Large intestine (tissue), 3 donors: ENCODE measurements at regions not wholly inside any gene's neighbourhood (a gene's known extent, or its start where the extent isn't known, plus 50 kb on each side); places are given as distances from the start of the nearest gene placed in this dataset.

Experiments
- DNase-seq, 2 donors: peaks; one replicate each; pipeline versions ENCODE4 v3.0.0 to v3.0.0-alpha.2; 2013
- H3K27ac ChIP-seq: one replicate; pipeline ENCODE4 v1.5.1; 2013; ENCODE audit warnings: low read length
- H3K27me3 ChIP-seq: 2 replicates; pipeline ENCODE4 v1.6.1; 2013; ENCODE audit warnings: low read length; ENCODE audit not compliant: control insufficient read depth, insufficient read depth
- H3K36me3 ChIP-seq: 2 replicates; pipeline ENCODE4 v1.6.1; 2013; ENCODE audit warnings: low read length; ENCODE audit not compliant: control insufficient read depth, insufficient read depth
- H3K4me1 ChIP-seq: one replicate; pipeline ENCODE4 v1.6.1; 2013; ENCODE audit warnings: low read length; ENCODE audit not compliant: control insufficient read depth, insufficient read depth
- H3K4me3 ChIP-seq: one replicate; pipeline ENCODE4 v1.5.1; 2013; ENCODE audit warnings: low read length
- H3K9me3 ChIP-seq: one replicate; pipeline ENCODE4 v1.6.1; 2013; ENCODE audit warnings: mild to moderate bottlenecking, low read depth, low read length, moderate library complexity; ENCODE audit not compliant: control insufficient read depth
- WGBS: methylation state at CpG from one replicate; pipeline ENCODE4 v1.1.5; 2013; ENCODE audit warnings: low lambda C conversion rate; ENCODE audit not compliant: insufficient coverage; 5-methylcytosine and 5-hydroxymethylcytosine counted together

DNA sequence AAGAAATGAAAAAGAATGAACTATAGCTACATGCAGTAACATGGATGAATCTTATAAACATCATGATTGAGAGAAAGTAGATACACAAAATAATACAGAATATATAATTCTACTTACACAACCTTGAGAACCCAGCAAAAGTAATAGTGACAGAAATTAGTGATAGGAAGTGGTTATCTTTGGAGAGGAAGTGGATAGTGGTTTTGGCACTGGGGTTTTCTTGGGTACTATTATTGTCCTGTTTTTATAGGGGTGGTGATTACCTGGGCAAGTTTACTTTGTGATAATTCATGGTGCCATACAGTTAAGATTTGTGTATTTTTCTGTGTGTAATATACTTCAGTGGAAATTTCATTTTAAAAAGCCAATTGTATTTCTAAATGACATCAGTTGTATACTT lies 352.7 kb downstream of the AEBP2 start:
- Histone ChIP-seq H3K27ac (no peak overlapping the region), H3K36me3 (no peaks in the 10 kb centered on the region), H3K4me3 (no peak overlapping the region), H3K27me3 (no peaks in the 10 kb centered on the region), H3K9me3 (no peaks in the 10 kb centered on the region), H3K4me1 (no peaks in the 10 kb centered on the region)
- no peak for DNase-seq

DNA sequence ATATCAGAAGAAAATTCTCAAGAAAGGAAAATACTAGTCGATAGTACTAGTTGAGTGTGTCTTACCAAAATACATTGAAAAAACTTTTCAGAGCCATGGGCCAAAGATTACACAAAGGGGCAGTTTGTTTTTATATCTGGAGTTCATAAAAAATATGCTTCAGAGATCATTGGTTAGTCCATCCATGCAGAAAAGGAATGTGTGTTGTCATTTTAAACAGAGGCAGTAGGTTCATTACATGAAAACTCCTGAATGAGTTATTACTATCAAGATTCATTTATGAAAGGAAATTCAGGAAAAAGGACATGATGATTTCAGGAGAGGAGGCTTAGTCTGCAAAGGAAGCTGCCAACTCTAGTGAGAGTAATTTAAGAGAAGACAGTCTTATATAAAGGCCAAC lies 354.8 kb downstream of the AEBP2 start:
- Histone ChIP-seq H3K27ac (no peak overlapping the region), H3K27me3 (no peaks in the 10 kb centered on the region), H3K4me3 (no peak overlapping the region), H3K4me1 (no peaks in the 10 kb centered on the region), H3K9me3 (no peaks in the 10 kb centered on the region), H3K36me3 (no peaks in the 10 kb centered on the region)
- WGBS = 60% methylated on average over 1 of the region's 1 CpG
- no peak for DNase-seq

DNA sequence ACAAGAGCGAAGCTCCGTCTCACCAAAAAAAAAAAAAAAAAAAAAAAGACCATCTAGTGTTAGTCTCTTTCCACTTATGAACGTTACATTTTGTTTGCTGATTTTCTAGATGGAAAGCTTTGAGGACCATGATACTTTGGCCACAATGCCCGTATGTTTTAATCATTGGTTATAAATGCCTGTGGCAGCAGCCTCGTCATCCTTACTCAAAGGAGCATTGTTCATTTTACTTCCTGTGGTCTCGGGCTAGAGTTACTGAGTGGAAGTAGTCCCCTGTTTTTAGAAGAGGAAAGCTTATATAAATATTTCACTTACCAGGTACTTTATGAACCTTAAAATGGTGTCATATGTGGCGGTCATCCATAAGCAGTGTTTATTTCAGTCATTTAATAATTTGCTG lies 359.9 kb downstream of the AEBP2 start:
- no peaks in the 10 kb centered on the region for H3K9me3 ChIP-seq
- H3K36me3 ChIP-seq = no peaks in the 10 kb centered on the region
- H3K4me1 ChIP-seq = no peaks in the 10 kb centered on the region
- H3K27me3 ChIP-seq = no peaks in the 10 kb centered on the region
- 100% methylated on average over 2 of the region's 7 CpGs for WGBS
- no peak for DNase-seq
- H3K27ac ChIP-seq = no peak overlapping the region
- H3K4me3 ChIP-seq = no peak overlapping the region

DNA sequence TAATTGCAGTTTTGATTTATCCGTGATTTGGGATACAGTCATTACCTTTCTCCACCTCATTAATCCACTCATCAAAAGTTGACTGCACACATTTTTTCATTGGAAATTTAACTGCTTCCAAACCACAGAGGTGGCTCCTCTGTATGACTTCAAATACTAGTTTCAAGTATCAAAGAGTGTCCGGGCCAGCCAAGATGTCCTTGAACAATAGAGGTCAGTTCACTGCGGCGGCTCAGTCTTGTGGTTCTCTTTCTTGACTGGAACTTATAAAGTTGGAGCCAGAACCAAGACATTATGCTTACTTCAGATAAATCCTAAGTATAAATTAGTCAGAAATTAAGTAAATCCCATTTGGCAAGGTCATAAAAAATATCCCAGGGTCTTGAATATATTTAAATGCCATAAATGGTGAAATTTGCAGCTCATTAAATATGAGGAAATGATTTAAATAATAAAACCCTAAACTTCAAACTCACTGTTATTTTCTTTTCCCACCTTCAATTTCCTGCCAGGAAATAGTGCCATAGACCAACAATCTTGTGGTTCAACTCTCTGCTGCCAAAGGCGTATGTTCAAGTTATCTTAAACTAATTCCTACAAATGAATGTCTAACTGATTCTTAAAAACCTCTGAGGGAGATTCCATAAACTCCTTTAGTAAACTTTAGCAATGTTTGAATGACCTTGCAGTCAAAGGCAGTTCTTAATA lies 360.8 kb downstream of the AEBP2 start:
- no peak overlapping the region for H3K27ac ChIP-seq
- no peak for DNase-seq

DNA sequence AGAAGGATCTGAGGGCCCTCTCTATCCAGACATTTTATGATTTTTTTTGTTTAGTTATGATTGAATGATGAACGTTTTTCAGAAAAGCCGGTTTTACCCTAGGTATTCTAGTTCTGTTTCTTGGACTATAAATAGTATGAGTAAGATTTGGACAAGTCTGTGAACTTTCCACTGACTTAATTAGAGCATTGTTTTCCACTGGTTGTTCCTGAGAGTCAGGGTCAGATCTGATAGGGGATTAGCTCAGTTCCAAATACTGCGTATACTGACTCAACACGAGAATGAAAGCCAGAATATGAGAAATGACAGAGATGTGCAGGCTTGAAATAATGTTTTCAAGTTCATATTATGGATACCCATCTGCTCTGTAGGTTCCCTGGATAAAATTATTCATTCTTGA lies 361.6 kb downstream of the AEBP2 start:
- no peaks in the 10 kb centered on the region for H3K36me3 ChIP-seq
- no peaks in the 10 kb centered on the region for H3K27me3 ChIP-seq
- H3K4me3 ChIP-seq = no peak overlapping the region
- H3K27ac ChIP-seq = no peak overlapping the region
- H3K9me3 ChIP-seq = no peaks in the 10 kb centered on the region
- no peaks in the 10 kb centered on the region for H3K4me1 ChIP-seq
- 88% methylated on average over 2 of the region's 4 CpGs for WGBS
- DNase-seq = no peak

More for the DNA sequence above, 360.8 kb downstream of the AEBP2 start:
- 90% methylated on average over 2 of the region's 5 CpGs for WGBS
- no peaks in the 10 kb centered on the region for H3K9me3 ChIP-seq
- no peaks in the 10 kb centered on the region for H3K4me1 ChIP-seq
- H3K36me3 ChIP-seq = no peaks in the 10 kb centered on the region
- no peak overlapping the region for H3K4me3 ChIP-seq
- no peaks in the 10 kb centered on the region for H3K27me3 ChIP-seq

DNA sequence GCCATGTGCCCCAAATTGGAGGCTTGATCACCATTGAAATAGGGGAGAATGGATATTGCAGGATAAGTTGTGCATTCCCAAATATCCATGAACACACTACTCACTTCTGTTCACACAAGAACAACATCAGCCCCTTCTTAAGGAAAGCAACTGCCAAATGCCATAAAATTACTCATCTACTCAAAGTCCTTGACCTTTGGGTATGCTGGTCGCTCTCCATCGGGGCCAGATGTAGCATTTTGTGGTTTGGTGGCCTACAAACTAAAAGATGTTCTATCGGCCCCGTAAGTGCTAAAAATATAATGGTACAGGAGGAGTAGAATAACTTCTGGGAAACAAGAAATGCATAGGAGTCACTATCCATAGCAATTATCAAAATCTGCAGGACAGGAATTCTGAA lies 362.6 kb downstream of the AEBP2 start:
- Histone ChIP-seq H3K9me3 (no peaks in the 10 kb centered on the region), H3K4me3 (no peak overlapping the region), H3K4me1 (no peaks in the 10 kb centered on the region), H3K27ac (no peak overlapping the region), H3K27me3 (no peaks in the 10 kb centered on the region), H3K36me3 (no peaks in the 10 kb centered on the region)
- DNase-seq = no peak
- WGBS = no CpG with 5 or more reads among the region's 4 CpGs

DNA sequence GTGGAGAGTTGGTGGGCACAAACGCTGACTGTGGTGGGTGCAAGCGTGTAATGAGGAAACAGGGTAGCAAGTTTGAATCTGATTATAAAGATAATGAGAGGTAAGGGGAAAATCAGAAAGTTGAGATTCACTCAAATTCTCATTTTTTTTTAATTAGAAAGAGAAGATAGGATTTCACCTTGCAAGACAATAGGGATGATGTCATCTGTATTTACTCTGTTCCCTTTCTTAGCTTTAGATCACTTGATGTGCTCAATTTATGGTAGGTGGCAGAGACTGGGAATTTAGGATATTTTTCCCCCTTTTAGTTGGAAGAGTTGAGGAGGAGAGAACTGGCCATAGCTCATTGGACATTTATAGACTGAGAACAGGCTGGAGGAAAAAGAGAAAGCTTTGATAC lies 363.6 kb downstream of the AEBP2 start:
- Histone ChIP-seq H3K27ac (no peak overlapping the region), H3K27me3 (no peaks in the 10 kb centered on the region), H3K4me1 (no peaks in the 10 kb centered on the region), H3K9me3 (no peaks in the 10 kb centered on the region), H3K36me3 (no peaks in the 10 kb centered on the region), H3K4me3 (no peak overlapping the region)
- no peak for DNase-seq
- 100% methylated on average over 2 of the region's 2 CpGs for WGBS

DNA sequence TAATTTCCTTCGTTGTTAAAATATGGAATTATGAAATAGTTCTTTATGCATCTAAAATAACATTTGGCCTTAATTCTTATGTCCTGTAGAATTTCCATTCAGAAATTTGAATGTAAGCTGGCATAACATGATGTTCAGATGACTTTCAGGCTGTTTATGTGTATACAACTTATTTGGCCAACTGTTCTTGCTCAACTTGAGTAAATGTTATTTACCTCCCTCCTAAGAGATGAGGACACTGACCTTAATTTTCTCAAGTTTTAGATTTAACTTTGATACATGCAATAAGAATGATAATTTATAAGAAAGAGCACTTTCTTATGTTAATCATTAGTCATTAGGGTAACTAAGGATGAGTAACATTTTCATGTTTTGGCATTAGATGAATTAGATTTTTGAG lies 365.4 kb downstream of the AEBP2 start:
- H3K36me3 ChIP-seq = no peaks in the 10 kb centered on the region
- DNase-seq = no peak
- WGBS = no CpG with 5 or more reads among the region's 1 CpG
- H3K4me1 ChIP-seq = no peaks in the 10 kb centered on the region
- no peak overlapping the region for H3K27ac ChIP-seq
- H3K9me3 ChIP-seq = no peaks in the 10 kb centered on the region
- H3K27me3 ChIP-seq = no peaks in the 10 kb centered on the region
- H3K4me3 ChIP-seq = no peak overlapping the region

DNA sequence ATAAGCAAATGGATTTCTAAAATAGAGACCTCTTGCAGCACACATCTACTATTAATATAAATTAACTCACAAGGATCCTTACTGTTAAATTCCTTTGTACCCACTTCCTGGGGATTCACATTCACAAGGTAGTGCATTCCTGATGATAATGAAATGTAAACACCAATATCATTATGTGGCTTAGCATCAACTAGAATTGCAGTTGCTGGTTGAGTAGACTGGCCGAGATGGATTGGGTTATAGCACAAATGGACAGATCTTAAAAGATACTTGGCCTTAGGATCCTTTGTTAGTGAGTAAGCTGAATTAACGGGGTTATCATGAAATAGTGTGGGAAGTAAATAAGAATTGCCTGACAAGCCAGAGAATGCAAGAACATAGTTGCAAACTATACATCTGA lies 369.1 kb downstream of the AEBP2 start:
- no peak overlapping the region for H3K4me3 ChIP-seq
- no peaks in the 10 kb centered on the region for H3K9me3 ChIP-seq
- H3K36me3 ChIP-seq = no peaks in the 10 kb centered on the region
- no peaks in the 10 kb centered on the region for H3K27me3 ChIP-seq
- H3K4me1 ChIP-seq = no peaks in the 10 kb centered on the region
- no peak overlapping the region for H3K27ac ChIP-seq
- DNase-seq = no peak
- WGBS = 100% methylated on average over 1 of the region's 2 CpGs

DNA sequence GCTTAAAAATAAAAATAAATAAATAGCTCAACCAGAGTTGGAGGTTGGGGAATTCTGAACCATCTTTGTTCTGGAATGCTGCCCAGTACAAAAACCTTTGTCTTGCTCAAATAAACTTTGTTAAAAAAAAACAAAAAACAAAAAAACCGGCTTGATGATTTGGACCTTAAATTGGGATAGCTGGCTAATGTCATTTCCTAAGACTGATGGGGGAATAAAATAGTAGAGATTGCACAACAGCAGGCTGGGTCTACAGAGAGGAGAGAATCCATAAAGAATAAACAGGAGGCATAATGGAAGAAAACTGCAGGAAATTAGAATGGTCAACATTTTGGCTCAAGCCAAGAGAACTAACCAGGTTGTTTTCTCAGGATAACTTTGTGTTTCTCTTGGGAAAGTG lies 370.9 kb downstream of the AEBP2 start:
- Histone ChIP-seq H3K27ac (no peak overlapping the region), H3K27me3 (no peaks in the 10 kb centered on the region), H3K9me3 (no peaks in the 10 kb centered on the region), H3K4me1 (no peaks in the 10 kb centered on the region), H3K4me3 (no peak overlapping the region), H3K36me3 (no peaks in the 10 kb centered on the region)
- no peak for DNase-seq
- no CpG with 5 or more reads among the region's 1 CpG for WGBS

DNA sequence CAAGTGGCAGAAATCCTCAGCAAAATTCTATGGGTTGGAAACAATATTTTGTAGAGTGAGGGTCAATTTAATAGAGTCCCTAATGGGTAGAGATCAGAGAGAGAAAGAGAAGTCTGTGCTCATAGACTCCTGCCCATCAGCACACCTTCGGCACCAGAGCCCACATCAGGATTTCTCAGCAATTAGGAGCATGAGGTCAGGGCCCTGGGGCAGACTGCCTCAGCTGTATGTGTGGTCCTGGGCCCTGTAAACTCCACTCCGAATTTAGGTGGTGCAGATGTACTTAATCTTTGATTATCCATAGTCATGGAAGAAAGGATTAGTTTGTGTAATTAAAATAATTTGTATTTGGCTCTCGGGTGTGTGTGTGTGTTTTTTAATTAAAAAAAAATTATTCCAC lies 372.6 kb downstream of the AEBP2 start:
- Histone ChIP-seq H3K4me1 (no peaks in the 10 kb centered on the region), H3K27ac (no peak overlapping the region), H3K27me3 (no peaks in the 10 kb centered on the region), H3K4me3 (no peak overlapping the region), H3K9me3 (no peaks in the 10 kb centered on the region), H3K36me3 (no peaks in the 10 kb centered on the region)
- no CpG with 5 or more reads among the region's 3 CpGs for WGBS
- no peak for DNase-seq
